A172 (cell line): ENCODE measurements at regions not wholly inside any gene's neighbourhood (a gene's known extent, or its start where the extent isn't known, plus 50 kb on each side); places are given as distances from the start of the nearest gene placed in this dataset.

ENCODE experiments used
- DNase-seq: peaks from one replicate; pipeline ENCODE4 v3.0.0-alpha.2; 2015; ENCODE audit warnings: low spot score

- DNase-seq: peak; percentile 81
Observed at GRCh38 chr4:180380733-180381132, 1862.5 kb upstream of the TENM3 start.

GRCh38 chr4:180391613-180392012 lies 1851.6 kb upstream of the TENM3 start:
- no peak for DNase-seq

GRCh38 chr4:180394312-180394711 lies 1848.9 kb upstream of the TENM3 start:
- no peak for DNase-seq

- DNase-seq: no peak
Observed at GRCh38 chr4:180394730-180395129, 1848.5 kb upstream of the TENM3 start.

- no peak for DNase-seq
Observed at GRCh38 chr4:180398564-180398963, 1844.6 kb upstream of the TENM3 start.

- DNase-seq: no peak
Observed at GRCh38 chr4:180407275-180407885, 1835.8 kb upstream of the TENM3 start.

GRCh38 chr4:180418819-180419531 lies 1824.2 kb upstream of the TENM3 start:
- DNase-seq: no peak

- no peak for DNase-seq
Observed at GRCh38 chr4:180422989-180423711, 1820.1 kb upstream of the TENM3 start.

GRCh38 chr4:180423712-180424057 lies 1819.5 kb upstream of the TENM3 start:
- no peak for DNase-seq

- no peak for DNase-seq
Observed at GRCh38 chr4:180426938-180427337, 1816.3 kb upstream of the TENM3 start.

- DNase-seq: no peak
Observed at GRCh38 chr4:180430283-180430682, 1812.9 kb upstream of the TENM3 start.

GRCh38 chr4:180434131-180434895 lies 1808.9 kb upstream of the TENM3 start:
- DNase-seq: no peak

GRCh38 chr4:180436361-180436760 lies 1806.8 kb upstream of the TENM3 start:
- no peak for DNase-seq

GRCh38 chr4:180437601-180438000 lies 1805.6 kb upstream of the TENM3 start:
- no peak for DNase-seq

- DNase-seq: no peak
Observed at GRCh38 chr4:180448306-180448705, 1794.9 kb upstream of the TENM3 start.

GRCh38 chr4:180449395-180449956 lies 1793.7 kb upstream of the TENM3 start:
- DNase-seq: peak; percentile 77

GRCh38 chr4:180455226-180455625 lies 1788.0 kb upstream of the TENM3 start:
- no peak for DNase-seq

GRCh38 chr4:180456928-180457327 lies 1786.3 kb upstream of the TENM3 start:
- DNase-seq: no peak

- no peak for DNase-seq
Observed at GRCh38 chr4:180462116-180462515, 1781.1 kb upstream of the TENM3 start.

GRCh38 chr4:180465364-180465763 lies 1777.8 kb upstream of the TENM3 start:
- no peak for DNase-seq

GRCh38 chr4:180483036-180483435 lies 1760.2 kb upstream of the TENM3 start:
- DNase-seq: no peak

GRCh38 chr4:180485407-180485806 lies 1757.8 kb upstream of the TENM3 start:
- no peak for DNase-seq
